HG02981 (cell line): ENCODE measurements at regions not wholly inside any gene's neighbourhood (a gene's known extent, or its start where the extent isn't known, plus 50 kb on each side); places are given as distances from the start of the nearest gene placed in this dataset.
"Not testable (repeated sequence)": the region's sequence is repeated elsewhere in the genome, so short reads cannot be mapped to it uniquely, and the experiment has no call there.

Experiments
- ATAC-seq: cut with Tn5 transposase; IDR thresholded peaks from one replicate; pipeline ENCODE4 v1.9.1; 2021; ENCODE audit warnings: mild to moderate bottlenecking, moderate library complexity; ENCODE audit not compliant: unreplicated experiment

DNA sequence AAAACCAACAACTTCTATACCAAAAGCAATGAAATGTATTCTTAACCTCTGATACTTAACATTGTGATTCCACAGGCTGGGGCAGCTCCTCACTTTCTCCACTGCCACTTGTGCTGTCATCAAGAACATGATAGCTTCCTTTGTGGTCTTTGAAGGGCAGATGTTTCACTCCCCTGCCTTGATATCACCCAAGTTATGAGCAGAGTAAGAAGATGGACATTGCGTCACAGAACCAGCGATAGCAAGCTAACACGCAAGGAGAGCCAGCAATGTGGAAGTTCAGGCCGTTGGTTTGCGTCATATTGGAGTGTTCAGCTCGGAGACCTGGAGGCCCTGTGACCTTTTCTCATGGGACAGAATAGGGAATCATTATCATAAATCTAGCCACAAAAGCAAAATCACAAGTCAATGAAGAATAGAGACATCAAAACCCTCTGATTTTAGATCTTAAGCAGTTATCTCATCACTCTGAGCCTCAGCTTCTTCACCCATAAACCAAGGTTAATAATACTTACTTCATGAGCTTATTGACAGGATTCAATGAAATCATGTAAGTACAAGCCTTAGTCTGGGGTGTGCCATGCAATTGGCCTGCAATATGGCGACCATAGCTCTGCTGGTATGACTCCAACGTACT, 183.8 kb upstream of the THBS1 start:
- no peak for ATAC-seq

DNA sequence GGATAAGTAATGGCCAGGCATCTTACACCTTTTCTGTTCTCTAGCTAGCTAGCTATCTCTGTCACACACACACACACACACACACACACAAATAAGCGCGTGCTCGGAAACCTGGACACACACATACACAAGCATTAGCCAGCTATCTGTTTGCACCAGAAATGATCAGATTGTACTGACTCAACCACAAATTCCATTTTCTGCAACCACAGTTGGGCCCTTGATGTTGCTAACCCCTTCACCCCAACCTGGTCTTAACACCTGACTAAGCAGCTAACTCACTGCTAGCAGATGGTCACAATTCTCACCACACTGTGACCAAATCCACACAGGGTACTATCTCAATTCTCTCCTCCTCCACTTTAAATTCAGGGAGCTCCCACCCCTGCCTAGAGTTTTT, 183.0 kb upstream of the THBS1 start:
- ATAC-seq: no peak

DNA sequence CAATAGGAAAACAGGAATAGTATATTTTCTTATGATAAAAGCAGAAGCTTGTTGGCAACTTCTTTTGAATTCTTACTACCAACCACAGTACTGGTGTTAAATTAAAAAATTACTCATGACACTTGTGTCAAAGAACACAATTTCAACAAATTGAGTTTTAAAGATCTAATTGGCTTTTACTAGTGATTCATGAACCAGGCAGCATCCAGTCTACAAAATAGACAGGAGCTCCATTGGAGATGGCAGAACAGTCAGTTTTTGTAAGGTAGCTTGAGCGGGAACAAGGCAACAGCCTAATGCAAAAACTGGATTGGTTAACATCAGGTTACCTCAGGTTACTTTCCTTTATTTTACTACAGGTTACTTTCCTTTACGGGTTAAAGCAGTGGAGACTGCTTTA, 181.3 kb upstream of the THBS1 start:
- ATAC-seq: no peak

DNA sequence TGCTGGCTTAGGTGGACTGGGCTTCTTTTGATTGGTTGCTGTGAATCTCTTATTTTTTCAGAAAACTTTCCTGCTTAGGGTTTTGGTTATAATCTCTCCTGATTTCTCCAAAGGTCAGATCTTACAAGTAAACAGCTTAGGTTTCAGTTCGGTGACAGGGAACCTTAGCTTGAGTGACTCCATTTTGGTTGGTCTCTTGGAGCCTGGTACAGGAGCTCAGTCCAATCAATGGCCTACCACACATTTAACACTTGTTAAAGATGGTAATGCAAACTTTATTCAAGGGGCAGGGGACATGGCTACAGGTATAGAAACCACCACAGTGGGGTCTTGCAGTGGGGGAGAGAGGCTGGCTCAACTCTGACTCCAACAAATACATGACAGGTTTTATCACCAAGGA, 180.9 kb upstream of the THBS1 start:
- ATAC-seq: no peak

DNA sequence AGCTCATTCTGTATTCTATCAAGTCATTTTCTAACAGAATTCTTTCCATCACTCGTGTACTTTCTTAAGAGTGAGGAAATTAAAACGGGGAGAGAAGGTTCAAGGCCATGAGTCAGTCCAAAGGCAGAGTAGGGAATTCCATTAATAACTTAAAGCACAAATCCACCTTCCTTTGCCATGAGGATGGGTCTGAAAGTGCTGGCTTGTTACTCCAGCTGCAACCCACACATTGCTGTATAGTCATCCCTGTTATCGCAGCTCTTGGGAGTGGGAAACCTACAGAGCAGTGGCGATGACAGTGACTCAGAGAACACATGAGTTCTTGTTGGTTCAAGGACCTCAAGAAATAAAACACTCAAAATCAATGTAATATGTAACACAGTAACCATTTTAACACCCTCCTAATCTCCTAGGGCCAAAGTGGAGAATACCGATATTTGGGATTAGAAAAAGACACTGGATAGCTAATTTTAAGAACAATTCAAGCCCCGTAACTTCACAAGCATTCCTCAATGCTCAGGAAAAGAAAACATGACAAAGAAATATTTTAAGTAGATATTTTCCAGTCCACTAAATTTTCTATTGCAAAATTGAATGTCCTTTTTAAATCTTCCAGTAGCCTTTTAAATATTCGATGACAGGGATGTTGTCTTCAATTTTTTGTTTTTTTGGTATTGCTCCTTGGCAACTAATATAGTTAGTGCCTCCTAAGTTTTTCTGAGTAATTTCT, 179.9 kb upstream of the THBS1 start:
- no peak for ATAC-seq

DNA sequence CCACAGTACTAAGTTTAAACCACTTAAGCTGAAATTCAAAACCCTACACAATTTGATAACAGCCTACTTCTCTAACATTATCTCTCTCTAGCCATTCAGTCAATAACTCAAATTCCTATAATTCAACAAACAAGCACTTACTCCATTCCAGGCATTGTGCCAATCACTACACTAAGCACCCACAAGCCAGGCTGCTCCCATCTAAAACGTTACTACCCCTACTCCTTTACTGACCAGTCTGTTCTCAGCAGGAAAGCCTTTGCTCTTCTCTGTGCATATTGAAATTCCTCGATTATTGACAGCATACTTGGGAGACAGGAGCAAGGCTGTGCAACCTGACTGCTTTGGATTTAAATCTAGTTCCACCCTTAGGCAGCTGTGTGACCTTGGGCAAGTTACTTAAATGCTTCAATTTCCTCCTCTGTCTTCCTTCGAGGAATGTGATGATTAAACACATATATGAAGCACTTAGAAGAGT, 177.2 kb upstream of the THBS1 start:
- no peak for ATAC-seq

DNA sequence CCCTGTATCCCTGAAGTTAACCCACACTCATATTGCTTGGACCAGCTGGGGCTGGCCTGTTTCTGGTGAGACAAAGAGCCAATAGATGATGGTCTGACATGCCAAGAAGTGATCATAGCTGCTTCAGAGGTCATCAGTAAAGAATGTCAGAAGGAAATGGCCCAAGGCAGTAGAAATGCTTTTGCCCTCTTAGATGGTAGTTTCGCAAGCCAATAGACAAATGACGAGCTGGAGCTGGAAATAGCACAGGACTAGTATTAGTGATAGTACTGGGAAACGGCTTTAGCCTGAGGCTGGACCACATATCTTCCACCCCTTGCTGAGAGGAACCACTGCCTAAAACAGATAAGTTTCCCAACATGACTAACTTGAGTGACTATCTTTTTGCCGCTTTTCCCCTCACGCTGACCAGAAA, 176.1 kb upstream of the THBS1 start:
- ATAC-seq: no peak

DNA sequence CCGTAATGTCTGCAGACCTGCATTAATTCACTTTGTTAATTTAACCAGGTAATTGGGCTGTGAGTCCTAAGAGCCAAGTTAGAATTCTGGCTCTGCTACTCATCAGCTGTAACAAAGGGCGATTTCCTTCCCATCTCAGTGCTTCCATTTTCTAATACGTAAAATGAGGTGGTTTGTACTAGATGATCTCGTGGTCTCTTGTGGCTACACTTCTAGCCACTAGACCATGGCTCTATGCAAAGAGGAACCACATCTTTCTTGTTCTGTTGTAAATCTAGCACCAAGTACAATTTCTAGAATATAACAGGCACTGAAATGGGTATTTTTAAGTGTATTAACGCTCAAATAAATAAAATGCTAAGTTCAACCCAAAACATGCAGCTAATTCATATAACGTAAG, 174.4 kb upstream of the THBS1 start:
- ATAC-seq: peak; percentile 76

DNA sequence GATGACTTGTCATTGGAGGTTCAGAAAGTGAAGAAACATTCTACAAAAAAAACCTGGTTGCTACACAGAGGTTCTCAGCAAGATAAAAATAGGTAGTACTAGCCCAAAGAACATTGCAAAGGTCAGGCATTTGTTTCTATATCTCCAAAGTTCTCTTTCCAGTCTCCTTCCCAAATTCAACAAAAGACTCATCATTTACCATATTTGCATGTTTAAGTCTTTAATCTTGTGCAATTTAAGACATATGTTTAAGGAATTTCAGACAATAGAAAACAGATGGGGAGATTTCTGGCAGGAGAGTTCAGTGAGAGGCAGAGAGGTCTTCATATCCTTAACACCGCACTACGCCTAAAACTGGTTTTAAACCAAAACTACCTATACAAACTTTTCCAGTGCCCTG, 173.8 kb upstream of the THBS1 start:
- ATAC-seq: no peak

DNA sequence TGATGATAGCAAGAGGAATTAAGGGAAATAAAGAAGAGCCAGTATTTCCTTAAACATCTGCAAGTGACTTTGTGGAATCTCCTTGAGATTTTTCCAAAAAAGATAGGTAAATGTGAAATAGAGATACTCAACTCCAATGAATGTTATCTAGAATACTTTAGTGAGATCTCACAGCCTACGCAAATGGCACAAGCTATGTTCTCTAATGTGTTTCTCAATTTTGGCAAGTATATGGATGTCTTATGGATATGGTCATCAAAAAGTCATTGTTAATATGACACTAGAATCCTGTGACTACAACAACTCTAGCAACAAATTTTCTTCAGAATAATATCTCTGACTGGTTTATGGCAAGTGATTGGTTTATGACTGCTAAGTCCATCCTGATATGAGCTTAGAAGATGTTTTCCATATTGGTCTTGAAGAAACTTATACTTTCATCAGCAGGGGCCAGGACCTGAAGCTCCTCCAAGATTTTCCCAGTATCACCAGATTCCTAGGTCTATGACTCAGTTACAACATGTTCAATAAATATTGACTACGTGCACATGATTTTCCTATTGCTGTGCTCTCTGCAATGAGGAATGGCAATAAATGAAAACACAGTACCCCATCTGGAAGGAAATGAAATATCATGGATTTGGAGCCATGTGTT, 170.9 kb upstream of the THBS1 start:
- ATAC-seq: no peak

DNA sequence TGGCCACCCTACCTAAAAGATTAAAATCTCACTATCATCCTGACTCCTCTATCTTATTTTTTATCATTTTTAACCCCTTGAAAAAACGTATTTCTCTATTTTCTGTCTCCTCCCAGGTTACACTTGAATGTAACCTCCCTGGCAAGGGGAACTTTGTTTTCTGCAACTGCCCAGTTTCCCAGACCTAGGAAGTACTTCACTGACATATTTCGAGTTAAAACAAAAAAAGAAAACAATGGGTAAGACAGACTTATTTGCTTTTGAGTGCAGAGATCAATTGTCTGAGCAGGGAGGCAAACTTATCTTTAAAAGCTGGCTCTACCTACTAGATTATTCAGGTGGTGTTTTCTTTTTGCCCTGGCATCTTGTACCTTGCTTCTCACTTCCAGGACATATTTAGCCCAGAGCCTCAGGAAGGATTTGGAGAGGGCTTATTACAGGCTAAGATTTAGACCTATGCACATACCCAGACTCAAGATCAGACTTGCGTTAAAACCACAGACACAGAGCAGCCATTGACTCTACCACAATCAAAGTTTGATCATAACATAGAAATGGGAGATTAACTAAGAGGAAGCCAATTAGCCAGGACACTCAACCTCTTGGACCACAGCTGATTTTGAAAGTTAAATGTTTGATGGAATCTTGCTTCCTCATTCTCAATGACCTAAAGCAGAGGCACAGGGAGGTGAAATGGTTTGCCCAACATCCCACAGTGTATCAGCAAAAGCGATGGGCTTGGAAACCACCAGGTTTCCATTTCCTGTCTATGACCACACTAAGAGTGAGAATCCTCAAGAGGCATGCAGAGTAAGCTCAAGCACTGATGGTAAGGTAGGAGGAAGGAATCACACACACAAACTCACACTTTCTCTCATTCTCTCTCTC, 169.5 kb upstream of the THBS1 start:
- ATAC-seq: peak; percentile 93

DNA sequence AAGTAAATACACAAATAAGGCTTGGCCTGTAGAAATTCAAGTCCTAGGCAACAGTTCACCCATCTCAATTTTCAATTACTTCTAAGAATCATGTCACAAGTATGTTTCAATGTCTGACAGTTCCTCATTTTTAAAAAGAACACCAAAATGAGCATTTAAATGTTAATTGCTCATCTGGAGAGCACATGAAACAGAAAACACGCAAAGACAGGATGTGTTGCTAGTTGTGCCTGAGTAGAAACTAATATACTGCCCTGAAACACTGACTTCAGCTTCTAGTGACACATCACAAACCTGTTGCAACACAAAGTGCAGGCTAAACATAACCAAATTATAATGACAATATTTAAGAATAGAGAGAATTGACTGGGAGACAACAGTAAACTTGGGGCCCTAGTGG, 167.3 kb upstream of the THBS1 start:
- peak; percentile 50 for ATAC-seq

DNA sequence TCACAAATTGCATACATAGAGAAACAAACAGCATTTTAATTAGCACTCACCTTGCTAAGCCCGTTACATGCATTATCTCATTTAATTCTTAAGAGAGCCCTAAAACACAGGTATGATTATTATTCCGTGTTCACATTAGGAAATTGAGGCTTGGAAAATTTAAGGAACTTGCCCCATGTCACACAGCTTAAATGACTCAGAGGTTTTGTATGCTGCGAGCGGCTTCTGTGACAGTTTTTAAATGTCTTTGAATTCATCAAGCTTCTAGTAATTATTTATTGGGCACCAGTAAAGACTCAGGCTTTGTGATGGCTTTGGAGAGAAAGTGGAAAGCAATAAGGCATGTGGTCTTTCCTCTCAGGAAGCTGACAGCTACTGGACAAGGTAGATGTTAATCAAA, 166.7 kb upstream of the THBS1 start:
- no peak for ATAC-seq

DNA sequence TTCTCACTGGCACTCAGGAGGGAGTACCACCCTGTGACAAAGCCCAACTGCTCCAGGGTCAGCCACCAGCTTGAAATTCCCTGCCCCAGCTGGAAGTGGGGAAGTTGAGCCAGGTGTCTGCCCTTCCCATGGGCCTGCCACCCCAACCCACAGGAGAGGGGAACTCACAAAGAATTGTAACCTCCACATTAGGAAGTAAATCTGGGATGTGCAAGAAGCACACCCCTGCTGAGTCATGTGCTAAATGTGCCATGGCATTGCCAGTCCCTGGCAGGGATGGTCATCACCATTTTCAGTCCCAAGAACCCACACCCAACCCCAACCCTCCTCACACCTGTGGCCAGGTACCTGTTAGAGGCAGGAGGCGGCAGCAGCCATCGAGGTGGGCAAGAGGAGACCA, 165.2 kb upstream of the THBS1 start:
- ATAC-seq: no peak

DNA sequence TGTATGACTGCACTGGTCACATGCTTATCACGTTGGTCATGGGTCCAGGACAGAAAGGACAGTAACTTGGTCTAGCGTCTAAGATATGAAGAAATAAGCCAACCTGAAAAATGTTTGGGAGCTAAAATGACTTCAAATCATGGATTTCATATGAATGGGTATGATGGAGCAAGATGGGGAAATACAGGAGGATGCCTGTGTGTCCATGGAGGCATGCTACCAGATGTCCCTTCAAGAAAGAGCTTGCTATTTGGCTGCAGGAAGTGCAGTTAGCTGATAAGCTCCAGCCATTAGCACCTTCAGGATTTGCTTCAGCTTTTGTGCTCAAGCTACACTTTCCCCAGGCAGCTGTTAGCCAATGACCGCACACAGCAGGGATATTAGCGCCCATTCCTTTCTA, 164.6 kb upstream of the THBS1 start:
- no peak for ATAC-seq

DNA sequence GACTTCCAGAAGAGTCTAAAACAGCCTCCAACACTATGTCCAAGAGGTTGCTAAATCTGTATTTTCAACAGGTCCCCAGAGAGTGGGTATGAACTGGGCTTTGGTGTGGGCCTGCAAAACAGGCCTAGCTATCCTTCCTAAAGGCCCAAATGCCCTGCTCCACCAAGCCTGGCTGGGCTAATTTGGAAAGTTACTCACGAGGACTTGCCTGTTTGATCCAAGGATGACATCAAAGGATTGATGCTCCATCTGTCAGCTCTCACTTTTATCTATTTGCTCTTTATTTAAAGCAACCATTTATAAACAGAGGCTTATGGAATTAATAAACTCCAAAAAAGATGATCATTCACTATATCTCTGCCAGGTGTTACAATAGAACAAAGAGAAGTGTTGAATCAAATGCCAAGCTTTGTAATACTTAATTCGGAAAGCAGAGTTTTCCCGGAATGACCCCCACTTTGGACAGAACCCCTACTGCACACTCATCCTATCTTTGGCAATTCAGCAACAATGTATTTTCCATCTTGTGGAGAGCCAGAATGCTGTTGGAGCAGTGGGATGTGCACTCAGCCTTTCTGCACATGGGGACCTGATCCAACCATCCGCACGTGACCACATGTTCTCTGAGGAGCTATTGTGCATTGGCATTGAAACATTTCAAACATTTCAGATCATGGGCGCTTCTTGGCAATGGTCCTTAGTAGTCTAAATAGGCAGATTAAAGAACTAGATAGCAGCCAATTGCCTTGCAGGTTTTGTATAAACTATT, 163.3 kb upstream of the THBS1 start:
- ATAC-seq: no peak

DNA sequence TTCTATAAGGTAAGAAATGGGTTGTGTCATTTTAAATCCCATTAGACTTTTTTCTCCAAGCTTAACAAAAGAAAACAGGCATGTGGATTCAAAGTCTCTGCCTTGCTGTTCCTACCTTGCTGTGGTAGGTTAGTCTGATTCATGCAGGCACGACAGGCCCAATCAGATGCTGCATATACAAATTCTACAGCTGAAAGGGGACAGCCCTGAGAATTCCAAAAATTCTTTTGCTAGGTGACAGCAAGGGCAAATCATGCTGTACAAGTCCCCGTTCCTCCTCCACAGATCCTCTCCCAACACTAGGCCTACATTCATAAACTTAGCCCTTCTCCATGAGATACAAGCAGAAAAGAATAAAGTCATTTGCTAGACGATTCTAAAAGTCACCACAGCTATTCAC, 161.2 kb upstream of the THBS1 start:
- ATAC-seq: no peak

DNA sequence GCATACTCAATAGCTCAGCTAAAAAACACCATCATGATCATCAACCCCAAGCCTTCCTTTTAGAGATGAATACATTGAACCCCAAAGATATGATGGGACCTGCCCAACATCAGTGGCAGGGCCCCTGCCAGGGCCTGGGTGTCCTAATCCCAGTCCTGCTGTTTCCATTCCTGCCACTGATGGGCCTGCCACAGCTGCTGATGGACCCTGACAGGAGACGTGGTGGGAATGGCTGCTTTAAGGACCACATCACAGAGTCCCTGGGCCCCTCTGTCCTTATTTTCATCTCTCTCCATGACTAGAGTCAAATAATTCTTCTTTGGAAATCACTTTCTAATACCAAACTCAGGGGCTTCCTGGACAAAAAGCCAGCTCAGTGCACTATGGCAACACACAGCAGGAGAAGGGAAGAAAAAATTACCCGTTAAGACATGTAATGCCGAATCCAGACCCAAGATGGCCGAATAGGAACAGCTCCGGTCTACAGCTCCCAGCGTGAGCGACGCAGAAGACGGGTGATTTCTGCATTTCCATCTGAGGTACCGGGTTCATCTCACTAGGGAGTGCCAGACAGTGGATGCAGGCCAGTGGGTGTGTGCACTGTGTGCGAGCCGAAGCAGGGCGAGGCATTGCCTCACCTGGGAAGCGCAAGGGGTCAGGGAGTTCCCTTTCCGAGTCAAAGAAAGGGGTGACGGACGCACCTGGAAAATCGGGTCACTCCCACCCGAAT, 160.6 kb upstream of the THBS1 start:
- not testable (repeated sequence) for ATAC-seq

DNA sequence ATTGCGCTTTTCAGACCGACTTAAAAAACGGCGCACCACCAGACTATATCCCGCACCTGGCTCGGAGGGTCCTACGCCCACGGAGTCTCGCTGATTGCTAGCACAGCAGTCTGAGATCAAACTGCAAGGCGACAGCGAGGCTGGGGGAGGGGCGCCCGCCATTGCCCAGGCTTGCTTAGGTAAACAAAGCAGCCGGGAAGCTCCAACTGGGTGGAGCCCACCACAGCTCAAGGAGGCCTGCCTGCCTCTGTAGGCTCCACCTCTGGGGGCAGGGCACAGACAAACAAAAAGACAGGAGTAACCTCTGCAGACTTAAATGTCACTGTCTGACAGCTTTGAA, 160.1 kb upstream of the THBS1 start:
- not testable (repeated sequence) for ATAC-seq
